ENCODE measurements at regions not wholly inside any gene's neighbourhood (a gene's known extent, or its start where the extent isn't known, plus 50 kb on each side); places are given as distances from the start of the nearest gene placed in this dataset.

GRCh38 chr1:87200875-87201638, 127.6 kb upstream of the LMO4 start:
- ATAC-seq (replicated peaks in 1 of 2): no peak
- no peak overlapping the region for H3K27ac Mint-ChIP-seq
- no peaks in the 10 kb centered on the region for H3K36me3 Mint-ChIP-seq (ENCODE audit: insufficient read depth in 2 of 2)
- DNase-seq: no peak
- H3K9me3 Mint-ChIP-seq: no peaks in the 10 kb centered on the region
- H3K4me1 Mint-ChIP-seq (ENCODE audit: low read depth): peaks cover 17% of the 10 kb centered on the region
- peaks cover 70% of the 10 kb centered on the region for H3K27me3 Mint-ChIP-seq (ENCODE audit: low read depth)
- H3K4me3 Mint-ChIP-seq: no peak overlapping the region

DNA sequence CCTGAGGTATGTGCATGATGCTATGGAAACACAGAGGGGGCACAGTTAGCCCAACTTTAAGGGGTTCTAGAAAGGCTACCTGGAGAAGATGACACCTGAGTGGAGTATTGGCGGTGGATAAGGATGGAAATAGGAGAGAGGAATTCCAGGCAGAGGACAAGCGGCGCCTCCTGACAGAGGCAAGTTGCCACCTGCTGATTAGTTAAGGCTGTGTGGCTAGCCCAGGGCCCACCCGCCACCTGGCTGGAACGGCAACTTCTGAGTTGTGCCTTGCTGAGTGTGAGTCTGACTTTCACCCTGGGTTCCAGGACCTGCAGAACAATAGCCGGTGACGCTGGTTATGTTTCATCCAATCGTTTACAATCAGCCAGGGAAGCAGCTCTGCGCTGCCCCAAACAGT, 126.9 kb upstream of the LMO4 start:
- H3K27ac Mint-ChIP-seq: no peak overlapping the region
- H3K4me1 Mint-ChIP-seq (ENCODE audit: low read depth): peaks cover 17% of the 10 kb centered on the region
- no peaks in the 10 kb centered on the region for H3K36me3 Mint-ChIP-seq (ENCODE audit: insufficient read depth in 2 of 2)
- no peak for ATAC-seq (replicated peaks in 1 of 2)
- no peak for DNase-seq
- no peaks in the 10 kb centered on the region for H3K9me3 Mint-ChIP-seq
- peaks cover 75% of the 10 kb centered on the region for H3K27me3 Mint-ChIP-seq (ENCODE audit: low read depth)
- H3K4me3 Mint-ChIP-seq: no peak overlapping the region

DNA sequence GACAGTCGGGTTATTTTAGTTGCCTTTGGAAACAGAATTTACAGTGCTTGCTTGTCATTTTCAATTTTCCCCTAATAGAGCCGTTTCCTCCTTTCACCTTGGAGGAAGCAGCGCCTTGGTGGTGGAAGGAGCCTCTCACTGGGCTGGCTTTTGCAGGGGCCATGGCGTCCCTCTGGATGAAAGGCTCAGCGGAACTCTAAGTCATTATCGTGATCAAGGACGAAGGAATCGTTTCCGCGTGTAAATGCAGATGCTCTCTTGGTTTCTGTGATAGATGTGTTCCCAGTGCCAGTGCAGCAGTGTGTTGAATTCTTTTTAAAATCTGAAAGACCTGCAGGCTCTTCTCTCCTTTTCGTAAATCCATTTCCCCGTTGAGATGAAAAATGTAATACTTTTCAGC, 126.2 kb upstream of the LMO4 start:
- Mint-ChIP-seq H3K4me1 (ENCODE audit: low read depth) (peaks cover 17% of the 10 kb centered on the region), H3K27ac (no peak overlapping the region), H3K9me3 (no peaks in the 10 kb centered on the region), H3K36me3 (ENCODE audit: insufficient read depth in 2 of 2) (no peaks in the 10 kb centered on the region), H3K4me3 (peak overlapping the region; percentile 10 to 35), H3K27me3 (ENCODE audit: low read depth) (peaks cover 73% of the 10 kb centered on the region)
- no peak for ATAC-seq (replicated peaks in 1 of 2)
- no peak for DNase-seq

- H3K4me1 Mint-ChIP-seq (ENCODE audit: low read depth): peaks cover 17% of the 10 kb centered on the region
- peaks cover 70% of the 10 kb centered on the region for H3K27me3 Mint-ChIP-seq (ENCODE audit: low read depth)
- H3K9me3 Mint-ChIP-seq: no peaks in the 10 kb centered on the region
- DNase-seq: no peak
- peak in 1 of 2 donors; percentile 32 for ATAC-seq (replicated peaks in 1 of 2)
- H3K36me3 Mint-ChIP-seq (ENCODE audit: insufficient read depth in 2 of 2): no peaks in the 10 kb centered on the region
- no peak overlapping the region for H3K27ac Mint-ChIP-seq
- peak overlapping the region in 1 of 2 donors; percentile 31 for H3K4me3 Mint-ChIP-seq
Measured at GRCh38 chr1:87202922-87203655, 125.6 kb upstream of the LMO4 start.

DNA sequence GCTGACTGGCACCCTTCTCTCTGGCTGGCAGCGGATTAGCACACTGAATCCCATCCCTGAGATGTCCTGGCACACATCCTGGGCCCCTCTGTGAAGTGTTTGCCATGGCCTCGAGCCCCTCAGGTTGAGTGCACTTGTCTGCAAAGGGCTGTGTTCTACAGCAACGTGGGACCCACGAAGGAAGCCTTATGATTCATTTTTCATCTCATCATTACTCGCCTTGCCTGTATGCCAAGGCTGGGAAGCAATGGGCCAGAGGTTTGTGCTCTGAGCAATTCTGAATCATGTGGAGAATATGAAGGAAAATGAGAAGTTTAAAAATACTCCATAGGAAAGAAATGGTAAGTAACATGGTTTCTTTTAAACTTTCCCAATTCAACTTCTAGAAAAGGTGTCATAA, 124.8 kb upstream of the LMO4 start:
- DNase-seq: no peak
- no peaks in the 10 kb centered on the region for H3K36me3 Mint-ChIP-seq (ENCODE audit: insufficient read depth in 2 of 2)
- H3K27me3 Mint-ChIP-seq (ENCODE audit: low read depth): peaks cover 74% of the 10 kb centered on the region
- ATAC-seq (replicated peaks in 1 of 2): no peak
- H3K4me1 Mint-ChIP-seq (ENCODE audit: low read depth): peaks cover 18% of the 10 kb centered on the region
- H3K27ac Mint-ChIP-seq: no peak overlapping the region
- no peak overlapping the region for H3K4me3 Mint-ChIP-seq
- H3K9me3 Mint-ChIP-seq: peaks cover 0 to 2% of the 10 kb centered on the region in 2 donors

GRCh38 chr1:87204441-87204840, 124.2 kb upstream of the LMO4 start:
- H3K27me3 Mint-ChIP-seq (ENCODE audit: low read depth): peaks cover 68% of the 10 kb centered on the region

DNA sequence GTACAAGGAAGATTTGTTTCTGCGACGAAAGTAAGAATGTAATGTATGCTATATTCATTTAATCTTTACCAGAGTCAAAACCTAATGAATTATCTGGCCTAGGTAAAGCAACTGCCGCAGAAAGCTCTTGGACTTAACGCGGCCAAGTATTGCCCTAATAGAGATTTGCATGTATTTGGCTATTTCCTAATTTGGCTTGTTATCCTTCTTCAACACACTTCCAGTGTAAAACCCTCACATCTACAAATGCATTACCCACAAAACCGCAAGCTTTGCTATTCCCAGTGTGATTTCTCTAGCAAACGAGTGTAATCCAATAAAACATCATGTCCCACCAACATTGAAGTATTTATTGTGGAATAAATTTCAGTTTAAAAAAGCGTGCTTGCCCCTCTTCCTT, 123.8 kb upstream of the LMO4 start:
- Mint-ChIP-seq H3K4me1 (ENCODE audit: low read depth) (peaks cover 21% of the 10 kb centered on the region), H3K27me3 (ENCODE audit: low read depth) (peaks cover 63% of the 10 kb centered on the region), H3K9me3 (peaks cover 0 to 2% of the 10 kb centered on the region in 2 donors), H3K27ac (no peak overlapping the region), H3K36me3 (ENCODE audit: insufficient read depth in 2 of 2) (no peaks in the 10 kb centered on the region), H3K4me3 (no peak overlapping the region)
- DNase-seq (no peak), ATAC-seq (replicated peaks in 1 of 2) (no peak)

More at GRCh38 chr1:87204441-87204840, 124.2 kb upstream of the LMO4 start:
- ATAC-seq (replicated peaks in 1 of 2) (no peak), DNase-seq (no peak)
- Mint-ChIP-seq H3K4me3 (no peak overlapping the region), H3K9me3 (peaks cover 0 to 2% of the 10 kb centered on the region in 2 donors), H3K27ac (no peak overlapping the region), H3K4me1 (ENCODE audit: low read depth) (peaks cover 21% of the 10 kb centered on the region), H3K36me3 (ENCODE audit: insufficient read depth in 2 of 2) (no peaks in the 10 kb centered on the region)

DNA sequence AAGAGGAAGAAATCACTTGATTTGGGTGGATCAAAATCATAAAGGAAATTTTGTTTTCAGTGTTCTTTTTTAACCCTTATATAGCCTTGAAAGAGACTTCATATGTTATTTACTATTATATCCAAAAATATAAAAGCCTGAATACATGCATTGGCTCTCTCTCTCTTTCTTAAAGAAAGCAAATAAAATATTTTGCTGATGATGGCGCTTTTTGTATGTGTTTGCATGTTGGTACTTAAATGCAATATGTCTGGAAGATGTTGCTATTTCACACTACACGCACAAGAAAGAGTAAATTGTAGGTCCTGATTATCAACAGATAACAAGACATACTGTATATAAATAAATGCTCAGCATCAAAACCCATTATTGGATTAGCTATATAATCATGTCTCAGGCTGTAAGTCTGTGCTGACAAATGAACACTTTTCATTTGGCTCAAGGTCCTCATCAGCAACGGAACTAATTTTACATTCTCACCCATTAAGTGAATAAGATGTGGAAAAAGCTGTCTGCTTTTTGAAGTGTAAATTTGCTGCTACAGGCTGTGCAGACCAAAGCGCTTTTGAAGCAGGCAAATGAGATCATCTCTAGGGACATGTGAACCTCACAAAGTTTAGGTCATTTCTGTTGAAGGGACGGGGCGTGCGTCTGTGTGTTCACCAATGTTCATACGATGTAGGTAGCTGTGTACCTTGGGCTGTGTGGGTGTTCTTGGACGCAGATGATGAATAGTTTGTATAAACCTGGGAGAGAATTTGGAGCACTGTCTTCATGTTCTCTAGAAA, 122.4 kb upstream of the LMO4 start:
- ATAC-seq (replicated peaks in 1 of 2): no peak
- Mint-ChIP-seq H3K27ac (no peak overlapping the region), H3K27me3 (ENCODE audit: low read depth) (peaks cover 50% of the 10 kb centered on the region), H3K4me3 (no peak overlapping the region), H3K9me3 (peaks cover 0 to 2% of the 10 kb centered on the region in 2 donors), H3K36me3 (ENCODE audit: insufficient read depth in 2 of 2) (no peaks in the 10 kb centered on the region), H3K4me1 (ENCODE audit: low read depth) (peaks cover 21% of the 10 kb centered on the region)
- DNase-seq: no peak

GRCh38 chr1:87208080-87208479, 120.6 kb upstream of the LMO4 start:
- H3K4me3 Mint-ChIP-seq: no peak overlapping the region

DNA sequence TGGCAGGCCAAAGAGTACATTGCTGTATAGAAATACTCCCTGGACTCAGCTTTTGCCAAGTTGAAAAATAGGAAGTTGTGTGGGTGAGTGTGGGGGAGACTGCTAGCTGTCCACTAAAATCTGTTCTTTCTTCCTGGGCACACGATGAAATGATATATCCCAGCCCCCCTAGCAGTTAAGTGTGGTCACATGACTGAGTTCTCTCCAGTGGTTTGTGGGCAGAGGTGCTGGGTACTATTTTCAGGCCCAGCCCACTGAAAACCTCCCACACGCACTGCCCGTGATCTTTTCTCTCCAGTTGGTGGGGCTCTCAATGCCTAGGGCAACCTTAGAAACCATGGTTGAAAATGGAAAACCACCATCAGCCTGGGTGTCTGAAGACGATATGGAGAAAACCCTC, 119.7 kb upstream of the LMO4 start:
- H3K27ac Mint-ChIP-seq: no peak overlapping the region
- peaks cover 43% of the 10 kb centered on the region for H3K27me3 Mint-ChIP-seq (ENCODE audit: low read depth)
- H3K4me3 Mint-ChIP-seq: no peak overlapping the region
- peaks cover 0 to 2% of the 10 kb centered on the region in 2 donors for H3K9me3 Mint-ChIP-seq
- ATAC-seq (replicated peaks in 1 of 2) (no peak), DNase-seq (no peak)
- H3K36me3 Mint-ChIP-seq (ENCODE audit: insufficient read depth in 2 of 2): no peaks in the 10 kb centered on the region
- H3K4me1 Mint-ChIP-seq (ENCODE audit: low read depth): peaks cover 9% of the 10 kb centered on the region

More at GRCh38 chr1:87208080-87208479, 120.6 kb upstream of the LMO4 start:
- Mint-ChIP-seq H3K27ac (no peak overlapping the region), H3K9me3 (peaks cover 0 to 2% of the 10 kb centered on the region in 2 donors), H3K36me3 (ENCODE audit: insufficient read depth in 2 of 2) (no peaks in the 10 kb centered on the region), H3K27me3 (ENCODE audit: low read depth) (peaks cover 40% of the 10 kb centered on the region), H3K4me1 (ENCODE audit: low read depth) (peaks cover 11% of the 10 kb centered on the region)
- ATAC-seq (replicated peaks in 1 of 2) (no peak), DNase-seq (no peak)

DNA sequence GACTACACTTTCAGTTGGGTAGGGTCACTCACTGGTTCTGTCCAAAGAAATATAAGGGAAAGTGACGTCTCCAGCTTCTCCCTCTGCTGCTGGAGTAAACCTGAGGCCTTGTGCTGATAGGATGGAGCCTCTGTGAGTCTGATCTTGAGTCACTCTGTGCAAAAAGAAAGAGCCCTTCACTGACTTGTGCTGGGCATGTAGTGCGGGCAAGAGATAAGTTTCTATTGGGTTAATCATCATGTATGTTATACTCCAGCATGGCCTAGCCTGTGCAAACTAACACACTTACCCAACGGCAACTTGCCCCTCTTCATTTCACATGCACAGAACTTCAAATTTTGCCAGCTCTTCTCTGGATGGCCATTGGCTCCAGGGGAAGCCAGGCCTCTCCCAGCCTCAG, 118.5 kb upstream of the LMO4 start:
- Mint-ChIP-seq H3K27me3 (ENCODE audit: low read depth) (peaks cover 31% of the 10 kb centered on the region), H3K36me3 (ENCODE audit: insufficient read depth in 2 of 2) (no peaks in the 10 kb centered on the region), H3K4me3 (no peak overlapping the region), H3K4me1 (ENCODE audit: low read depth) (peaks cover 5% of the 10 kb centered on the region), H3K27ac (no peak overlapping the region), H3K9me3 (peaks cover 1 to 4% of the 10 kb centered on the region in 2 donors)
- ATAC-seq (replicated peaks in 1 of 2): no peak
- no peak for DNase-seq

GRCh38 chr1:87212431-87213134, 116.1 kb upstream of the LMO4 start:
- Mint-ChIP-seq H3K4me3 (no peak overlapping the region), H3K9me3 (peaks cover 4 to 6% of the 10 kb centered on the region in 2 donors), H3K4me1 (ENCODE audit: low read depth) (peaks cover 5% of the 10 kb centered on the region), H3K36me3 (ENCODE audit: insufficient read depth in 2 of 2) (peaks cover 0 to 4% of the 10 kb centered on the region in 2 donors), H3K27ac (no peak overlapping the region), H3K27me3 (ENCODE audit: low read depth) (peaks cover 19% of the 10 kb centered on the region)
- DNase-seq (no peak), ATAC-seq (replicated peaks in 1 of 2) (no peak)

All from activated T-cell treated with anti-CD3 and anti-CD28 coated beads, Interleukin-2, amount 50 U/mL, for 72 hours (primary cell).